Naive thymus-derived CD8-positive, alpha-beta T cell (primary cell): ENCODE measurements at regions not wholly inside any gene's neighbourhood (a gene's known extent, or its start where the extent isn't known, plus 50 kb on each side); places are given as distances from the start of the nearest gene placed in this dataset.
"Not testable (repeated sequence)": the region's sequence is repeated elsewhere in the genome, so short reads cannot be mapped to it uniquely, and the experiment has no call there.

Experiments used
- ATAC-seq, 2 donors: fragments of 150-1000 bp; cut with Tn5 transposase in 1 of 2; sonication (Bioruptor Pico), chemical (Tn5 transposase) in 1 of 2; 1 replicate in 1 of 2; 2 replicates in 1 of 2; pipeline ENCODE4 v1.10.0; 2021; ENCODE audit warnings: mild to moderate bottlenecking in 2 of 2, moderate library complexity in 2 of 2
- POLR2A ChIA-PET: fragments of 350-600 bp; sonication (Branson Sonifier 250); formaldehyde crosslinking; loops from one replicate; lab custom pipeline; 2021; ENCODE audit warnings: antibody characterized with exemption; lab: Charles Lee
- DNase-seq, 10 donors: peaks; one replicate each; pipeline versions ENCODE4 v3.0.0 to v3.0.0-alpha.2; 2020 to 2022
- H3K27ac Mint-ChIP-seq, 10 donors: one replicate each; pipeline ENCODE4 v1.8.0; 2020 to 2022; ENCODE audit warnings: mild to moderate bottlenecking in 10 of 10, mixed read lengths in 10 of 10, moderate library complexity in 4 of 10, inconsistent platforms in 1 of 10
- H3K27me3 Mint-ChIP-seq, 5 donors: one replicate each; pipeline ENCODE4 v1.8.0; 2021 to 2022; ENCODE audit warnings: mixed read lengths in 5 of 5
- H3K36me3 Mint-ChIP-seq, 3 donors: one replicate each; pipeline ENCODE4 v1.8.0; 2020 to 2022; ENCODE audit warnings: mixed read lengths in 3 of 3, mild to moderate bottlenecking in 2 of 3, inconsistent platforms in 1 of 3
- H3K4me1 Mint-ChIP-seq, 4 donors: one replicate each; pipeline ENCODE4 v1.8.0; 2021 to 2022; ENCODE audit warnings: mixed read lengths in 4 of 4
- H3K4me3 Mint-ChIP-seq, 10 donors: one replicate each; pipeline ENCODE4 v1.8.0; 2020 to 2022; ENCODE audit warnings: mild to moderate bottlenecking in 10 of 10, mixed read lengths in 10 of 10, moderate library complexity in 6 of 10, inconsistent platforms in 1 of 10
- H3K9me3 Mint-ChIP-seq, 9 donors: one replicate each; pipeline ENCODE4 v1.8.0; 2020 to 2022; ENCODE audit warnings: mixed read lengths in 9 of 9, mild to moderate bottlenecking in 3 of 9, inconsistent platforms in 1 of 9, moderate library complexity in 1 of 9

DNA sequence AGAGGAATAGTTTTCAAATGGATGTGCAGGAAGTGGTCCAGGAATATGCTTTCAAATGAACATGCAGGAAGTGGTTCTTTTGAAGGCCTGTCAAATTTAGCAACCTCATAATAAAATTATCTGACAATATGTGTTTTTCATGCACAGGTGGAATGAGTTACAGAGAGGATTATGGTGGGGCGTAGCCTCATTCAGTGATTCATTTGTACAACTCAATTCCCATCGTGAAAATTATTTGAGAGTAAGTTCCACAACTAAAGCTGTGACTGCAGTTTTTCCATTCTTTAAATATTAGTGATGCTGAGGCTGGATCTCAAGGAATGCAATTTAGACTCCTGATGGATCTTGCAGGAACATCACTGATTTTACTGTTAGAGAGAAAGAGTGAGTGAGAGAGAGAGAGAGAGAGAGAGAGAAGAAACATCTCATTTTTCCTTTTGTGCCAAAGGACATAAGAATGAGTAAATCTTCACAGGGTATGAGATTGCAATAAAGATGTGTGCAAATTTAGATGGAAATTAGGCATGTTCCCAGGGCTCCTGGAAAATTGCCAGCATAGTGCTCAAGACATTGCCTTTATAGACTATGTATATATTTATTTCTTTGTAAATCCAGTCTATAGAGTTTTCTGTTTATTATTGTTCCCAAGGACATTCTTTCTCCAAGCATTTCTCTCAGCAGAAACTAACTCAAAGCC, 394.9 kb upstream of the ZEB2 start:
- POLR2A ChIA-PET = no interaction called here
- Mint-ChIP-seq H3K27me3 (peaks cover 0 to 2% (median 0%) of the 10 kb centered on the region in 5 donors), H3K4me1 (peaks cover 0 to 9% (median 1%) of the 10 kb centered on the region in 4 donors), H3K9me3 (peaks cover 0 to 8% (median 0%) of the 10 kb centered on the region in 9 donors), H3K27ac (no peak overlapping the region), H3K36me3 (no peaks in the 10 kb centered on the region), H3K4me3 (no peak overlapping the region)
- no peak for DNase-seq
- ATAC-seq = no peak

DNA sequence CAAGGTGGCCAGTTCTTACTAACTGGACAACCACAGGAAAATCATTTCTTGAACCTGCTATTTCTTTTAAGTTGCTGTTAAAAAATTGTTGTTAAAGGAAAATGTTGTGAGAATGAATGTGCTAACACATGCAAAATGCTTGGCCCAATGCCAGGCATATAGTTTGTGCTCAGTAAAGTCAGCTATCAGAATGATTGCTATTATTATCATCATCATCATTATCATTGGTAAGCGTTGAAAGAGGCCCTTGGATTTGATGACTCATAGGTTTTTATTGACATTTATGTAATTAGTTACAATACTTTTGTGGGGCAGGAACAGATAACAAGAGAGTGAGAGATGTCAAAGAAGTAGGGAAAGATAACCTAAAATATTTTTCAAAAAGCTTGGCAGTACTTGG, 394.2 kb upstream of the ZEB2 start:
- H3K27me3 Mint-ChIP-seq = peaks cover 0 to 1% (median 0%) of the 10 kb centered on the region in 5 donors
- peak overlapping the region in 1 of 10 donors; percentile 53 for H3K27ac Mint-ChIP-seq
- ATAC-seq (no peak), DNase-seq (no peak)
- peaks cover 0 to 5% (median 0%) of the 10 kb centered on the region in 9 donors for H3K9me3 Mint-ChIP-seq
- H3K4me3 Mint-ChIP-seq = no peak overlapping the region
- H3K36me3 Mint-ChIP-seq = no peaks in the 10 kb centered on the region
- H3K4me1 Mint-ChIP-seq = peaks cover 0 to 9% (median 1%) of the 10 kb centered on the region in 4 donors
- POLR2A ChIA-PET = no interaction called here

DNA sequence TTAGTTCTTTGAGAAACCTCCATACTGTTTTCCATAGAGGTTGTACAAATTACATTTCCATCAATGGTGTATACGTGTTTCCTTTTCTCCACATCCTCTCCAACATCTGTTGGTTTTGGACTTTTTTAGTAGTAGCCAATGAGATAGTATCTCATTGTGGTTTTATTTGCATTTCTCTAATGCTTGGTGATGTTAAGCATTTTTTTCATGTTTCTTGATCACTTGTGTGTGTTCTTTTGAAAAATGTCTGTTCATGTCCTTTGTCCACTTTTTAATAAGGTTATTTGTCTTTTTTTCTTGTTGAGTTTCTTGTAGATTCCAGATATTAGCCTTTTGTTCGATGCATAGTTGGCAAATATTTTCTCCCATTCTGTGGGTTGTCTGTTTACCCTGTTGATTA, 392.3 kb upstream of the ZEB2 start:
- H3K4me3 Mint-ChIP-seq = no peak overlapping the region
- POLR2A ChIA-PET = no interaction called here

DNA sequence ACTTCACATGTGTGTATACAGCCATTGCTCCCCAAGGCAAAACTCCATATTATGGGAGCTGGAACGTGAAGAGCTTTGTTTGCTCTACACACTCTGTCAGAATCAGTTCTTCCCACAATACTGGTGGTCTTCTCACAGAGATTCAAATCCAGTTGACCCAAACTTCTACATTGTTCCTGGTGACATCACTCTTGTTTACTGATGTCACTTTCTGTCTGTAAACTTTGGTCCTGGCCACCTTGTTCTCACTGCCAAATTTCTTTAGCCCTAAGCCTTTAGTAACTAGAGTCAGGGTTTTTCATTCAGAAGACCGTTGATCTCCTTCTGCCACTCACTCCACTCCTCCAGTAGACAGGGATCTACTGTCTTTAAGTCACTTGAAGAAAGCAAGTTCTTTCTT, 386.0 kb upstream of the ZEB2 start:
- Mint-ChIP-seq H3K27ac (no peak overlapping the region), H3K36me3 (no peaks in the 10 kb centered on the region), H3K4me3 (no peak overlapping the region), H3K4me1 (no peaks in the 10 kb centered on the region), H3K27me3 (peaks cover 0 to 9% (median 5%) of the 10 kb centered on the region in 5 donors), H3K9me3 (peaks cover 0 to 13% (median 4%) of the 10 kb centered on the region in 9 donors)
- POLR2A ChIA-PET = no interaction called here
- ATAC-seq (no peak), DNase-seq (no peak)

More for the DNA sequence above, 392.3 kb upstream of the ZEB2 start:
- Mint-ChIP-seq H3K27me3 (peaks cover 0 to 3% (median 0%) of the 10 kb centered on the region in 5 donors), H3K27ac (no peak overlapping the region), H3K9me3 (peaks cover 0 to 5% (median 0%) of the 10 kb centered on the region in 9 donors), H3K36me3 (no peaks in the 10 kb centered on the region), H3K4me1 (peaks cover 0 to 9% (median 1%) of the 10 kb centered on the region in 4 donors)
- ATAC-seq = no peak
- no peak for DNase-seq

DNA sequence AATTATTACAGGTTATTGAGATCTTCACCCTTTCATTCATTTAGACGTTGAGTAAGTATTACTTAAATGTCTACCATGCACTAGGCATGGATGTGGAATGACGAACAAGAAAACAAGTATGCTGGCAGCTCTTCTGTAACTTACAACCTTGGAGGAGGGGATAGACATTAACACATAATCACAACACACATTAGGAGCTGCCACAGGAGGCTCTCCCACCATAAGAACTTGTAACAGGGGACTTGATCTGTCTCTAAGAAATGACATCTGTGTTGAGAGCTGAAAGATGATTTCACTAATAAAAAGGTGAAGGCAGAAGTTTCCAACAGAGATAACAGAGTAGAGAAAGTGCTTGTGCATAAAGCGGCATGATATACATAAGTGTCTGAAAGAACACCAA, 384.7 kb upstream of the ZEB2 start:
- ATAC-seq (no peak), DNase-seq (no peak)
- H3K4me3 Mint-ChIP-seq = no peak overlapping the region
- peaks cover 0 to 9% (median 5%) of the 10 kb centered on the region in 5 donors for H3K27me3 Mint-ChIP-seq
- H3K36me3 Mint-ChIP-seq = no peaks in the 10 kb centered on the region
- POLR2A ChIA-PET = no interaction called here
- H3K4me1 Mint-ChIP-seq = no peaks in the 10 kb centered on the region
- H3K9me3 Mint-ChIP-seq = peaks cover 0 to 23% (median 5%) of the 10 kb centered on the region in 9 donors
- H3K27ac Mint-ChIP-seq = no peak overlapping the region

DNA sequence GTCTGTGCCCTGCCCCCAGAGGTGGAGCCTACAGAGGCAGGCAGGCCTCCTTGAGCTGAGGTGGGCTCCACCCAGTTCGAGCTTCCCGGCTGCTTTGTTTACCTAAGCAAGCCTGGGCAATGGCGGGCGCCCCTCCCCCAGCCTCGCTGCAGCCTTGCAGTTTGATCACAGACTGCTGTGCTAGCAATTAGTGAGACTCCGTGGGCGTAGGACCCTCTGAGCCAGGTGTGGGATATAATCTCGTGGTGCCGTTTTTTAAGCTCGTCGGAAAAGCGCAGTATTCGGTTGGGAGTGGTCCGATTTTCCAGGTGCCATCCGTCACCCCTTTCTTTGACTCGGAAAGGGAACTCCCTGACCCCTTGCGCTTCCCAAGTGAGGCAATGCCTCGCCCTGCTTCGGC, 383.1 kb upstream of the ZEB2 start:
- H3K27me3 Mint-ChIP-seq, ATAC-seq, H3K4me3 Mint-ChIP-seq, DNase-seq, H3K27ac Mint-ChIP-seq, POLR2A ChIA-PET, H3K4me1 Mint-ChIP-seq, H3K36me3 Mint-ChIP-seq: not testable (repeated sequence)
- peaks cover 0 to 23% (median 5%) of the 10 kb centered on the region in 9 donors for H3K9me3 Mint-ChIP-seq

DNA sequence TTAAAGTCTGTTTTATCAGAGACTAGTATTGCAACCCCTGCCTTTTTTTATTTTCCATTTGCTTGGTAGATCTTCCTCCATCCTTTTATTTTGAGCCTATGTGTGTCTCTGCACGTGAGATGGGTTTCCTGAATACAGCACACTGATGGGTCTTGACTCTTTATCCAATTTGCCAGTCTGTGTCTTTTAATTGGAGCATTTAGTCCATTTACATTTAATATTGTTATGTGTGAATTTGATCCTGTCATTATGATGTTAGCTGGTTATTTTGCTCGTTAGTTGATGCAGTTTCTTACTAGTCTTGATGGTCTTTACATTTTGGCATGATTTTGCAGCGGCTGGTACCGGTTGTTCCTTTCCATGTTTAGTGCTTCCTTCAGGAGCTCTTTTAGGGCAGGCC, 381.5 kb upstream of the ZEB2 start:
- POLR2A ChIA-PET, H3K27ac Mint-ChIP-seq, DNase-seq, H3K4me3 Mint-ChIP-seq, H3K27me3 Mint-ChIP-seq, H3K36me3 Mint-ChIP-seq, ATAC-seq, H3K4me1 Mint-ChIP-seq: not testable (repeated sequence)
- H3K9me3 Mint-ChIP-seq = peaks cover 0 to 23% (median 5%) of the 10 kb centered on the region in 9 donors

DNA sequence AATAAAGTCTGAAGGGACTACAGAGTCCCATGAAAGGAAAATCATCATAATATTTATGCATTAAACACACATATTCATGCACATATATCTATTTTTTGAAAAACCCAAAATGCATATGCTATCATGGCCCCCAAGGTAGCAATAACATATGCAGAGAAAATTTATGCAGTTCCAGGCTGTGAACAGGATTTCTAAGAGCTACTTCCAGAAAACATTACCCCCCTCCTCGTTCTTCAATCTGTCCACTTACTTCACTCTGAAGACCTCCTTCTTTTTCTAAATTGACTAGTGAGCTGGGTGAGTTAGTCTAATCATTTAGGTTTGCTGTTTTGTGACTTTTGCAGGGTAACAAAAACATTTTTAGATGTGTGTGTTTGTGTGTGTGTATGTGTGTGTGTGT, 376.4 kb upstream of the ZEB2 start:
- Mint-ChIP-seq H3K27me3 (no peaks in the 10 kb centered on the region), H3K4me3 (no peak overlapping the region), H3K27ac (no peak overlapping the region), H3K4me1 (no peaks in the 10 kb centered on the region), H3K36me3 (no peaks in the 10 kb centered on the region), H3K9me3 (peaks cover 0 to 14% (median 0%) of the 10 kb centered on the region in 9 donors)
- POLR2A ChIA-PET = no interaction called here
- DNase-seq = no peak
- no peak for ATAC-seq

GRCh38 chr2:144894612-144895599, 375.0 kb upstream of the ZEB2 start:
- H3K9me3 Mint-ChIP-seq = peaks cover 0 to under 1% (median 0%) of the 10 kb centered on the region in 9 donors
- ATAC-seq (no peak), DNase-seq (no peak)
- H3K27ac Mint-ChIP-seq = no peak overlapping the region
- H3K27me3 Mint-ChIP-seq = peaks cover 0 to 3% (median 0%) of the 10 kb centered on the region in 5 donors
- no peaks in the 10 kb centered on the region for H3K4me1 Mint-ChIP-seq
- no peak overlapping the region for H3K4me3 Mint-ChIP-seq
- POLR2A ChIA-PET = no interaction called here
- no peaks in the 10 kb centered on the region for H3K36me3 Mint-ChIP-seq

GRCh38 chr2:144893464-144893863, 373.5 kb upstream of the ZEB2 start:
- Mint-ChIP-seq H3K4me1 (no peaks in the 10 kb centered on the region), H3K9me3 (no peaks in the 10 kb centered on the region), H3K27me3 (peaks cover 0 to 3% (median 0%) of the 10 kb centered on the region in 5 donors), H3K36me3 (no peaks in the 10 kb centered on the region), H3K4me3 (no peak overlapping the region), H3K27ac (no peak overlapping the region)
- ATAC-seq (no peak), DNase-seq (no peak)
- POLR2A ChIA-PET = no interaction called here

DNA sequence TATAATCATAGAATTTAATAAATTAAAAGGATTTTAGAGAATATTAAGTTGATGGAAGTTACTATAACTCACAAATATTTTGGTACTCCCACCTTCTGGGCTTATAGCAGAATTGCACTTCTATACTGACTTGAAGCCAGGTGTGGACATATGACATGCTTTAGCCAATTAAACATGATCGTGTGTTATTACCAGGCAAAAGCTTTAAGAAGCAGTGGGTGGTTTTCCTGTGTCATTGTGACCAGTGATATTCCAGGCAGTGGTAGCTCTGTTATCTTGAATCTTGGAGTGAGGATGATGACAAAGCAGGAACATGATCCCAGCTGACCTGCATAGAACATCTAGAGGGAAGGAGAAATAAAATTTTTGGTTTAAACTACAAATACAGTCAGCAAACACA, 370.9 kb upstream of the ZEB2 start:
- no peaks in the 10 kb centered on the region for H3K9me3 Mint-ChIP-seq
- POLR2A ChIA-PET = no interaction called here
- no peak overlapping the region for H3K4me3 Mint-ChIP-seq
- ATAC-seq = peak in 1 of 2 donors; percentile 33
- H3K36me3 Mint-ChIP-seq = no peaks in the 10 kb centered on the region
- H3K27ac Mint-ChIP-seq = no peak overlapping the region
- DNase-seq = no peak
- no peaks in the 10 kb centered on the region for H3K4me1 Mint-ChIP-seq
- peaks cover 0 to 5% (median 0%) of the 10 kb centered on the region in 5 donors for H3K27me3 Mint-ChIP-seq

DNA sequence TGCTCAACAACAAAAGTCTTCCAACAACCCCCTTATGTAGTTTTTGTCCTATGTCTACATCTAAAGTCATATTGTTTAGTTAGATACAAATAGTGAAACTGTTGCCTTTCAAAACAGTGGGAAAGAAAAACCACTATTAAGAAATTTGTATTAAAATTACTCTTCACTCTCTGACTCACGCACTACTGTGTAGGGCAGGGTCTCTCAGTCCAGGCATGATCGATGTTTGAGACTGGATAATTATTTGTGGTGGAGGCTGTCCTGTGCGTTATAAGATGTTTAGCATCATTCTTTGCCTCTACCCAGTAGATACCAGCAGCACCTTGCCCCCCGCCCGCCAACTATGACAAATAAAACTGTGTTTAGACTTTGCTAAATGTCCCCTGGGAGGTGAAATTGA, 369.4 kb upstream of the ZEB2 start:
- H3K4me3 Mint-ChIP-seq = no peak overlapping the region
- peaks cover 0 to 5% (median 0%) of the 10 kb centered on the region in 5 donors for H3K27me3 Mint-ChIP-seq
- DNase-seq (no peak), ATAC-seq (no peak)
- POLR2A ChIA-PET = no interaction called here
- H3K9me3 Mint-ChIP-seq = no peaks in the 10 kb centered on the region
- H3K36me3 Mint-ChIP-seq = no peaks in the 10 kb centered on the region
- no peaks in the 10 kb centered on the region for H3K4me1 Mint-ChIP-seq
- no peak overlapping the region for H3K27ac Mint-ChIP-seq

GRCh38 chr2:144886862-144887261, 366.9 kb upstream of the ZEB2 start:
- Mint-ChIP-seq H3K36me3 (no peaks in the 10 kb centered on the region), H3K27ac (no peak overlapping the region), H3K9me3 (no peaks in the 10 kb centered on the region), H3K4me1 (no peaks in the 10 kb centered on the region), H3K4me3 (no peak overlapping the region), H3K27me3 (peaks cover 0 to 5% (median 0%) of the 10 kb centered on the region in 5 donors)
- POLR2A ChIA-PET = no interaction called here
- no peak for ATAC-seq
- no peak for DNase-seq
